HG03342 (cell line): ENCODE measurements at regions not wholly inside any gene's neighbourhood (a gene's known extent, or its start where the extent isn't known, plus 50 kb on each side); places are given as distances from the start of the nearest gene placed in this dataset.

Experiments
- ATAC-seq: cut with Tn5 transposase; IDR thresholded peaks from one replicate; pipeline ENCODE4 v1.9.1; 2021; ENCODE audit warnings: mild to moderate bottlenecking, moderate library complexity; ENCODE audit not compliant: unreplicated experiment

GRCh38 chr5:167743695-167744464 lies 547.6 kb upstream of the WWC1 start:
- ATAC-seq = no peak

- ATAC-seq = no peak
These were observed 545.6 kb upstream of the WWC1 start for GRCh38 chr5:167745868-167746267.

GRCh38 chr5:167750586-167750985 lies 540.9 kb upstream of the WWC1 start:
- no peak for ATAC-seq

- ATAC-seq = no peak
These were observed 538.5 kb upstream of the WWC1 start for GRCh38 chr5:167752936-167753335.

- ATAC-seq = no peak
These were observed 537.5 kb upstream of the WWC1 start for GRCh38 chr5:167753725-167754490.

GRCh38 chr5:167754501-167755021 lies 536.9 kb upstream of the WWC1 start:
- no peak for ATAC-seq

GRCh38 chr5:167755420-167755819 lies 536.0 kb upstream of the WWC1 start:
- no peak for ATAC-seq

GRCh38 chr5:167759057-167759821 lies 532.2 kb upstream of the WWC1 start:
- no peak for ATAC-seq

- no peak for ATAC-seq
These were observed 527.7 kb upstream of the WWC1 start for GRCh38 chr5:167763772-167764171.

GRCh38 chr5:167764641-167765289 lies 526.7 kb upstream of the WWC1 start:
- ATAC-seq = no peak

GRCh38 chr5:167765352-167765751 lies 526.1 kb upstream of the WWC1 start:
- no peak for ATAC-seq

- no peak for ATAC-seq
These were observed 524.5 kb upstream of the WWC1 start for GRCh38 chr5:167766957-167767356.

- ATAC-seq = no peak
These were observed 523.6 kb upstream of the WWC1 start for GRCh38 chr5:167767795-167768194.

- ATAC-seq = no peak
These were observed 521.5 kb upstream of the WWC1 start for GRCh38 chr5:167769846-167770413.

GRCh38 chr5:167770461-167770860 lies 521.0 kb upstream of the WWC1 start:
- no peak for ATAC-seq

- ATAC-seq = no peak
These were observed 519.9 kb upstream of the WWC1 start for GRCh38 chr5:167771571-167771970.

GRCh38 chr5:167773668-167774301 lies 517.7 kb upstream of the WWC1 start:
- no peak for ATAC-seq

GRCh38 chr5:167777746-167778145 lies 513.7 kb upstream of the WWC1 start:
- no peak for ATAC-seq

GRCh38 chr5:167778228-167778627 lies 513.2 kb upstream of the WWC1 start:
- no peak for ATAC-seq

GRCh38 chr5:167779644-167780043 lies 511.8 kb upstream of the WWC1 start:
- ATAC-seq = no peak
